ENCODE measurements at regions not wholly inside any gene's neighbourhood (a gene's known extent, or its start where the extent isn't known, plus 50 kb on each side); places are given as distances from the start of the nearest gene placed in this dataset.

- Histone ChIP-seq H2AFZ (ENCODE audit: control insufficient read depth, low read depth, low read length) (no peak overlapping the region), H3K27ac (ENCODE audit: control insufficient read depth, insufficient read depth) (no peak overlapping the region), H3K79me2 (ENCODE audit: control insufficient read depth, insufficient read depth, low read length) (no peaks in the 10 kb centered on the region), H3K27me3 (replicated peaks in 1 of 2; ENCODE audit: control insufficient read depth in 2 of 2, insufficient read depth in 2 of 2, low read length in 1 of 2) (no peaks in the 10 kb centered on the region), H3K4me1 (ENCODE audit: control insufficient read depth, insufficient read depth, low read length) (no peaks in the 10 kb centered on the region), H3K9me3 (replicated peaks; ENCODE audit: control insufficient read depth, insufficient read depth, low read length) (no peaks in the 10 kb centered on the region; the same call in 2 of the 3 replicates), H3K4me3 (no peak overlapping the region), H4K20me1 (ENCODE audit: control insufficient read depth, insufficient read depth) (no peaks in the 10 kb centered on the region), H3K4me2 (ENCODE audit: control insufficient read depth, insufficient read depth) (no peak overlapping the region), H3K36me3 (ENCODE audit: control insufficient read depth in 2 of 2, insufficient read depth in 2 of 2, low read length in 1 of 2) (no peaks in the 10 kb centered on the region), H3K9ac (ENCODE audit: control insufficient read depth, insufficient read depth, low read length) (no peak overlapping the region)
- no TSS peak for BruUV-seq (replicated peaks)
- ChIA-PET SMC1A (ENCODE audit: uncharacterized antibody, unreplicated experiment) (interaction anchor here (1.1 kb wide), 1 partner anchor 10 kb away, joined by 3 read pairs; no protein-coding TSS in a partner anchor), CTCF (no interaction called here), RAD21 (ENCODE audit: unreplicated experiment) (no interaction called here), POLR2A (interaction anchor here (0.6 kb wide), 1 partner anchor 573 kb away, joined by 5 read pairs; no protein-coding TSS in a partner anchor)
- FAIRE-seq (no peak), ATAC-seq (no peak), DNase-seq (ENCODE audit: low read depth, low spot score) (no peak)
- TF ChIP-seq YBX1 (IDR thresholded peaks at IDR 0.05) (no peak), NR2C2 (IDR thresholded peaks at IDR 0.05; ENCODE audit: borderline replicate concordance, control insufficient read depth, insufficient read length, low read depth) (no peak), RAD51 (IDR thresholded peaks at IDR 0.05) (no peak), KDM1A (IDR thresholded peaks at IDR 0.05; ENCODE audit: borderline replicate concordance) (no peak)
- intact Hi-C loops (cut with micrococcal nuclease; ENCODE audit: unreplicated experiment), result no loop called here
- in situ Hi-C loops (cut with MboI), result no loop called here
- WGBS (ENCODE audit: insufficient coverage, insufficient replicate concordance, low lambda C conversion rate, missing lambda C conversion rate), result 33% methylated on average over 9 of the region's 9 CpGs
These were observed 116.0 kb upstream of the FZD8 start for GRCh38 chr10:35758076-35758475.

DNA sequence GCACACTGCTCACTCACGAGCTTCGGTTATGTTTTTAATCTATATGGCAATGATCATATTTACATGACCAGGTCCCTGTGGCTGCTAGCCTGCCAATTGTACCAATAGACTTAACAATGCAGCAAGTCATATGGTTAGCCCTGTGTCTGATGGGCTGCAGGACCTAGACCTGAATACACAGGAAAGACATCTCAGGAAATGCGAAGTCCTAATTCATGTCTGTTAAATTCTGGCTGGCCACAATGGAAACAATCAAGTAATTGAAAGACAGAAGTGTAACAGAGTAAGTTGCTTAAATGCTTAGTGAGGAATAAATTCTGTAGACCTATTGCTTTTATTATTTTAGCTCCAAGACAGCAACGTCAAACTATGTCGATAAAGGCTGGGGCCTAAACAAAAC lies 112.4 kb upstream of the FZD8 start:
- Histone ChIP-seq H3K4me1 (ENCODE audit: control insufficient read depth, insufficient read depth, low read length) (no peaks in the 10 kb centered on the region), H3K9me3 (replicated peaks; ENCODE audit: control insufficient read depth, insufficient read depth, low read length) (no peaks in the 10 kb centered on the region; the same call in 2 of the 3 replicates), H2AFZ (ENCODE audit: control insufficient read depth, low read depth, low read length) (no peak overlapping the region), H4K20me1 (ENCODE audit: control insufficient read depth, insufficient read depth) (no peaks in the 10 kb centered on the region), H3K36me3 (ENCODE audit: control insufficient read depth in 2 of 2, insufficient read depth in 2 of 2, low read length in 1 of 2) (no peaks in the 10 kb centered on the region), H3K79me2 (ENCODE audit: control insufficient read depth, insufficient read depth, low read length) (no peaks in the 10 kb centered on the region), H3K9ac (ENCODE audit: control insufficient read depth, insufficient read depth, low read length) (no peak overlapping the region), H3K4me2 (ENCODE audit: control insufficient read depth, insufficient read depth) (no peak overlapping the region), H3K27me3 (replicated peaks in 1 of 2; ENCODE audit: control insufficient read depth in 2 of 2, insufficient read depth in 2 of 2, low read length in 1 of 2) (no peaks in the 10 kb centered on the region), H3K4me3 (no peak overlapping the region), H3K27ac (ENCODE audit: control insufficient read depth, insufficient read depth) (no peak overlapping the region)
- SMC1A ChIA-PET (ENCODE audit: uncharacterized antibody, unreplicated experiment), result interaction anchor here (1.2 to 1.4 kb wide), 2 partner anchors 17 to 47 kb away, joined by 3 to 4 read pairs; no protein-coding TSS in a partner anchor
- ATAC-seq (no peak), FAIRE-seq (no peak), DNase-seq (ENCODE audit: low read depth, low spot score) (no peak)
- in situ Hi-C loops (cut with MboI), result no loop called here
- RAD21 ChIA-PET (ENCODE audit: unreplicated experiment), result no interaction called here
- BruUV-seq (replicated peaks), result no TSS peak
- POLR2A ChIA-PET, result no interaction called here
- intact Hi-C loops (cut with micrococcal nuclease; ENCODE audit: unreplicated experiment), result no loop called here
- 86% methylated on average over 5 of the region's 5 CpGs for WGBS (ENCODE audit: insufficient coverage, insufficient replicate concordance, low lambda C conversion rate, missing lambda C conversion rate)
- CTCF ChIA-PET, result no interaction called here
- no peak for TF ChIP-seq EZH2 (IDR thresholded peaks at IDR 0.05; ENCODE audit: borderline replicate concordance, control insufficient read depth, low read depth, low read length)
- no peak for TF ChIP-seq TCF12 (IDR thresholded peaks at IDR 0.05; ENCODE audit: low read depth, low read length)
- no peak for TF ChIP-seq GATAD2B (conservative IDR thresholded peaks at IDR 0.05; ENCODE audit: low read depth)
- TF ChIP-seq ZNF687 (IDR thresholded peaks at IDR 0.05), result no peak
- TF ChIP-seq TBL1XR1 (IDR thresholded peaks at IDR 0.05; ENCODE audit: low read depth, low read length), result no peak
- TF ChIP-seq MYB (IDR thresholded peaks at IDR 0.05; ENCODE audit: borderline replicate concordance, low read depth, low read length), result no peak
- TF ChIP-seq MXI1 (IDR thresholded peaks at IDR 0.05; ENCODE audit: low read depth, low read length), result no peak
- TF ChIP-seq NRF1 (conservative IDR thresholded peaks at IDR 0.05; ENCODE audit: low read depth, low read length), result no peak
- no peak for TF ChIP-seq LARP7 (IDR thresholded peaks at IDR 0.05)
- TF ChIP-seq SUZ12 (IDR thresholded peaks at IDR 0.05; ENCODE audit: unreplicated experiment), result no peak
- TF ChIP-seq ZZZ3 (IDR thresholded peaks at IDR 0.05; ENCODE audit: control insufficient read depth, insufficient read length, low read depth), result no peak
- no peak for TF ChIP-seq ZBED1 (IDR thresholded peaks at IDR 0.05; ENCODE audit: borderline replicate concordance)
- TF ChIP-seq JUND (IDR thresholded peaks at IDR 0.05; ENCODE audit: low read depth, low read length), result no peak
